ENCODE measurements at regions not wholly inside any gene's neighbourhood (a gene's known extent, or its start where the extent isn't known, plus 50 kb on each side); places are given as distances from the start of the nearest gene placed in this dataset.
A peak's percentile ranks its signal among the peaks of the same experiment; 100 is the strongest.

DNA sequence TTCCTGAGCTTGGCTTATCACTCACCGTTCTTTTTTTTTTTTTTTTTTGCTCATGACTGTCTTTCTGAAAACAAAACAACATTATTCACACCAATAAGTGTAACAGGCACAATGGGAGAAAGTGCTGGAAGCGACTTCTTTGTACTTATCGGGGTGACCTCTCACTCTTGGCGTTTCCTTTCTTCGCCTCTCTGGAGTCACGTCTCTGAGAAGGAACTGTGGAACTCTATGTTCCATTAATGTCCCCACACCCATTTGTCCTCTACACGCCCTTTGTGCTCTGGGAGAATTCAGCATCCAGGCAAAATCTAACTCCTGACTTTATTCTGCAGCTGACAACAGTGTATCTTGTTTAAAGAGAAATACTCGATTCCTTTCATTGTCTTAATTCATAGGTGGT, 70.8 kb upstream of the FAM204A start:
- no peak for DNase-seq (ENCODE audit: low spot score)

DNA sequence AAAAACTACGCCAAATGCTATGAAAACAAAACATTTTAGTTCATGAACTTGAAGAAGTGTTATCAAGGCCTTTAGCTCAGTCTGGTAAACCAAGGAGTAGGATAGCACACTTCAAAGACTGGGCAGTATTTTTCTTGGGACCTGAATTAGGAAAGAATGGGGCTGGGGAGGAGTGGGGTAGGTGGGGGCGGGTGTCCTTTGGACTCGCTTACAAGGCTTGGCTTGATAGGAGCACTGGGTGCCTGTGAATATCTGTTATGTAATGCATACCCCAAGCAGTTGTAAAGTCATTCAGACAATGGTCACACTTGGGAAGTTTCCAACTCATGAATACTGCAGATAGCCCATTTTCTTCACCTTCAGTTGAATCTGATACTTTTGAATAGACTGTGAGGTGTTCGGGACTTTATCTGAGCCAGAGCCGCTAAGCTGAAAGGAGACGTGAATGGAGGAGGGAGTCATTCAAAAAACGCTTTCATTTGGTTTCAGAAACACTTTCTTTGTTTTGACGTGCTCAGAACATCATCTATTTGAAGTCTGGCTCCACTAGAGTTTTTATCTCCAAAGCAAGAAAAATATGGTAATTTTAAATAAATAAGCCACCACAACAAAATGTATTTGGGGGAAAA, 70.1 kb upstream of the FAM204A start:
- DNase-seq (ENCODE audit: low spot score), result no peak

DNA sequence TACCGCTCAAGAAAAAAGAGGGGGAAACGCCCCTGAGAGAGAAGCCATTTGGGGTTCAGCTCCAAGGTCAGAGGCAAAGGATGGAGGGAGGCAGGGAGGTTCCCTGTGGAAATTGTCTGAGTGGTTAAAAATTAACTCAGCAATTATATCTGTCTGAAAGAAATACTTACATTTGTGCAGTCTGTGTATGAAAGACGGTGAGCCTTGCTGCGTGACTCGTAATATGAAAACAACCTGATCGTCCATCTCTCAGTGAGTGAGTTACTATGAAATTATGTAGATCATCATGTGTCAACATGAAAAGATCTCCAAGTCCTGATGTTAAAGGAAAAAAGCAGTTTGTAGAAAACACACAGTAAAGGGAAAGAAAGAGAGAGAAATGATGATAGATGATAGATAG, 67.2 kb upstream of the FAM204A start:
- peak; percentile 36 for DNase-seq (ENCODE audit: low spot score)

DNA sequence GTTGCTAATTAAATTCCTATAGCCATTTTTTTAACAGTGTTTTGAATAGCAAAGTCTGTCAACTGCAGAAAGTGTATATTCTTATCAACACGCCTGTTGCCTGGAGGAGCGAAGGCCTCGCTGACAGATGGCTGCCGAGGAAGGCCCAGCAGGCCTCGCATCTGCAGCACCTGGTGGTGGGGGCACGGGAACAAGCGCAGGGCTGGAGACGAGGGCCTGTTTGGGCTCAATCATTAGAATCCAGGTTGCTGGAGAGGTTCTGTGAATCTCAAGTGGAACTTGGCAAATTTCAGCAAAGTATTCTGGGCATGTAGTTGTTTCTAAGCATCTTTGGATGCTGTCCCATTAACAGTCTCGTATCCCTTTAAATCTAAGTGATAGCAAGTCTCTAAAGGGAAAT, 66.1 kb upstream of the FAM204A start:
- no peak for DNase-seq (ENCODE audit: low spot score)

DNA sequence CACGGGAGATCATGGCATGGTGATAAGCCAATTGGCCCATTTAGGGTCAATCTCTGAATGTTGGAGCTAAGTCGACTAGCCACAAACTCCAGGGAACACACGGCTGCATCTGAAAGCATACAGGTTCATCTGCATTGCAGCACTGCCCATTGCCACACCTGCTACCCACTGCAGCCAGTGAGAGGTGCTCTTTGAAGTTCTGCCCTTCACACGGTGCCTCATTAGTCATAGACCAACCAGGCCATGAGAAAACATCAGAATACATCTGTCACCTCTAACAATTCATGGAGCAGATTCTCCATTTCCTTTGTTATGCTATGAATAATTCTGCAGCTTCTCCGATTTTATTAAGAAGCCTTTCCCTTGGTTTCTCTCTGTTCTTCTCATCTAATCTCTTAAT, 65.7 kb upstream of the FAM204A start:
- peak; percentile 93 for DNase-seq (ENCODE audit: low spot score)

DNA sequence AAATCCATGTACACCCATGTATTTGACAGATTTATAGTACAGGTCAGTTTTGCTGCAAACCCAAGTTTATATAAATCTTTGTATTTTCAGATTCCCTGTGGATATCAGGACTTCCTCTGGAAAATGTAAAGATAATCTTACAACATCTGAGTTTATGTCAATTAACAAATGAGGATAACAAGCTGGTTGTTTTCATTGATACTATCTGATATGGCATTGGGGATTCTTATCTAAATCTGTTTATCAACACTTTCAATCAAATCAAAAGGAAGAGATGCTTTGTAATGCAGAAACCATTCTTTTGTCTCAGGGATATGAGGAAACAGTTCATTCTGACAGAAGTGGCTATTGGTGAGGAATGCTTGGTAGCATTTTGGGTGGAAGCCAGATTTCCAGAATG, 64.9 kb upstream of the FAM204A start:
- DNase-seq (ENCODE audit: low spot score), result no peak

DNA sequence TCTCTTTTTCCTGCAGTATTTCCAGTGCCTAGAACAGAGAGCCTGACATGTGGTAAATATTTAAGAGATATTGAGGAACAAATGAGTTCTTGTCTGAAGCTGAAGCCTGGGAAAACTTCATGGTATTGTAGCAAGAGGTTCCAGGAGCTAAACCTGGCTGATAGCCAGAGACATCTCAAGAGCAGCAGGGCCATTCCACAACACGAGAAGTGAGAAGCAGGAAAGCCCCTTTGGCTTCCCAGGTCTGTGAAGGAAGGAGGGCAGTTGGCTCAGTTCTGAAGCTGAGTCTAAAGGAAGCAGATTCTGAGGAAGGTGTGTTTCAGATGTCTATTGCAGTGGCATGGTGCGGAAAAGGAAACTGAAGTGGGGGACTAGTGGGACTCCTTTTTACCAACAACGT, 63.8 kb upstream of the FAM204A start:
- DNase-seq (ENCODE audit: low spot score), result no peak

DNA sequence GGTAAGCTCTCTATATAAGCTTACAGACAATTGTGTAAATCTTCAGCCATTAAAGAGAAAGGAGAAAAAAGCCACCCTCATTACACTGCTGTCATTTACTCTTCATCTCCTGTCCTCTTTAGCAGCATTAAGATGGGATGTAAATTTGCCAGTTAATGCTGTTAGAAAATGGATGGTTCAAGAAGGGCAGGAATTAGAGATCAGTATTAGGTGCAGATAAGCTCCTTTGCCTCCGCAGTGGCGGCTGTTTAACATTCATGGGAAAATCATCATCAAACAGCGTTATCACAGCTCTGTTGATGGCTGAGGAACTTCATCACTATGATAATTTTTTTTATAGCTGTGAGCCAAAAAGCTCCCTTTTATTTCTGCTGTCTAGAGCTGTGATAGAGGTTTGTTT, 61.8 kb upstream of the FAM204A start:
- DNase-seq (ENCODE audit: low spot score), result no peak

DNA sequence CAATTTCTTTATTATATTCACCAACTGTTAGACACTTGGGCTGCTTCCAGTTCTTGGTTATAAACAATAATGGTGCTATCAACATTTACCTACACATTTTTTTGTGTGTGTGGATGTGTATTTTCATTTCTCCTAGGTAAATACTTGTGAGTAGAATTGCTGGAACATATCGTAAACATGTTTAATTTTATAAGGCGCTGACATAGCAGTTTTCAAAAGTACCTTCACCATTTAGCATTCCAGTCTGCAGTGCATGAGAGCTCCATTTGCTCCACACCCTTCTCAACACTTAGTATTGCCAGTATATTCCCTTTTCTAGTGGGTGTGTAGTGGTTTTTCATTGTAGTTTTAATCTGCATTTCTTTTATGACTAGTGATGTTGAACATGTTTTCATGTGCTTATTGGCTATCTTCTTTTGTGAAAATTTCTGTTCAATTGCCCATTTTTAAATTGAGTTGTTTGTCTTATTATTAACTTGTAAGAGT, 59.6 kb upstream of the FAM204A start:
- DNase-seq (ENCODE audit: low spot score), result no peak

DNA sequence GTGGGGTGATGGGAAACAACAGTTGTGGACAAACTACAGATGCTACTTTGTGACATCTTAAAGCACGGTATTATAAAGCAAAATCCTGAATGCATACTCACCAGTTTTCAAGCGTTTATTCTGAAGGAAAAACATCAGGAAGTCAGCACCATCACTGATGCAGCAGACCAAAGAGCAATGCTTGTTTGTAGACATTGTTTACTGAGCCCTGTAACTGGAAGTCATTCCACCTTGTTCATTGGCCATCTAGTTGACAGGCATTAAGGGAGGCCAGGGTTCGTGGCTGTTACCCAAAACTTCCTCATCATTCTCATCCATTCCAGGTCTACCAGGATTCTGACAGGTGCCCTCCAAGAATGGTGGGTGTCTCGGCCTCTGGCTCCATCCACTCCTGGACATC, 55.3 kb upstream of the FAM204A start:
- DNase-seq (ENCODE audit: low spot score), result no peak

DNA sequence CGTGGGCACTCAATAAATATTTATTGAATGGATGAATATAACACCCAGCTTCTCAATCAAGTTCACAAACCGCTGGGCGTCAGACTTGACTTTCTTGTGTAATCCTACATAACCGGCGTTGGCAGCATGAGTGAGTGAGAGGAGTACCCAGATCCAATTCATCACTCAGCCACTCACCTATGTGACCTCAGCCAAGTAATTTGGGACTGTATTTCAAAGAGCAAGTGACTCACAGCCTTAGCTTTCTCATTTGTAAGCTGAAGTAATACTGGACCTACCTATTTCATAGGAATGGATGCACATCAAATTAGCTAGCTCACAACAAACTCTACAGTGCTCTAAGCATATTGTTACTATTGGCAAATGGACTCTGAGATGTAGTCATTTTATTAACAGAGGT, 53.8 kb upstream of the FAM204A start:
- DNase-seq (ENCODE audit: low spot score), result no peak

DNA sequence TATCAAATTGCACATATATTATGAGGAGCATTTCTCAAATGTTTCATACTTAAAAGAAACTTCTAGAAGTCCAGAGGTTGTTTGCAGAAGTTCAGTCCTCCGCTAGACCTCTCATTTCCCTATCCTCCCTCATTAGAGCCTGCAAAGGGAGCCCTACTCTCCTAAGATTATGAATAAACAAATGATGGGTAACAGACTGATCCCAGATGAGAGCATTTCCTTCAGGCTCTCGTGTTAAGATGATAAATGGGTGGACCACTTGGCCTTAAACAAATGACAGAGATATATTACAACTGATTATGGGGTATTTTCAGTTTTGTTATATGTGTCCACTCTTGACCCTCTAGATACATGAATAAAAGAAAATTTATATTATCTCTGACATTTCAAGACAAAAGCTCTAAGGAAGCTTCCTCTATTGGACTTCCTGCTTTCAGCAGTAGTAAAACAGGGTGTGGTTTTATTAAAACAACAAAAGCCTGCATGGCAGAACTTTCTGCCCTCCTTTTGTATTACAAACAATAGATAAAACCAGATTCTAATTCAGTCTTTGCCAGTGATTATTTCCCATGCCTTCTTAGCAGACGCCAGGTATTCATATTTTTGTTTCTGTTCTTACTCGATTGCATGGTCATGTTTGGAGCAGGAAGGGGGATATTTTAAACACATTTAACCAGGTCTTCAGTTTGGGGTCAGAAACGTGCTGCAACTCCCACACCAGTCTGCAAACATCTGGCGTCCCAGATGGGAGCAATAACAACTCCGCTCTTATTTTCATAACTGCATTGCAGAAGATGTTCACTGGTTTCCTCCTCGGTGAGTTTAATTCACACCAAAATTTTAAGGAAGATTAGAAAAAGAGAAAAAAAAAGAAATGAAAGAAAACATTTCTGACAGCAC, 52.4 kb upstream of the FAM204A start:
- no peak for DNase-seq (ENCODE audit: low spot score)

DNA sequence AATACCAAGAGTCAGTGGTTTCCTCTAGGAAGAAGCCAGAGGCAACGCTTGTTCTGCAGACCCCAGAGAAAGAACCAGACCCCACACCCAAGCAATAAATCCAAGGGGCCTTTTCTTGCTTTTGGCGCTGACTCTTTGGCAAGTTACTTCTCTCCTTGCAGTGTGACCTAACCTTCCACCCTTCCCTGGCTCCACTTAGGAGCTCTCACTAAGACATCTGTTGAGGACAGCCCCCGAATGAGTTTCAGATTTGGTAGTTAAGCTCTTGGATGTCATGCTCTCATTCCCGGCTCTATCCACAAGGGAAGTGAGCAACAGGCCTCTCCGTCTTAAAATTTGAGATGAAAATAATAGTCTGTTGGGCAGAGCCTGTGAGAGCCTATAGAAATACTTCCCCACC, 50.6 kb upstream of the FAM204A start:
- DNase-seq (ENCODE audit: low spot score), result no peak
